Peyer's patch (tissue), 4 donors: ENCODE measurements at regions not wholly inside any gene's neighbourhood (a gene's known extent, or its start where the extent isn't known, plus 50 kb on each side); places are given as distances from the start of the nearest gene placed in this dataset.

ENCODE experiments used
- CTCF ChIP-seq, 6 experiments: fragments of 450-650 bp in 4 of 6; fragments of 200-600 bp in 2 of 6; sonication (generic) in 1 of 6; IDR thresholded peaks; one replicate each; pipeline ENCODE4 v1.5.1; 2017 to 2019; ENCODE audit warnings: antibody characterized with exemption in 6 of 6, mild to moderate bottlenecking in 3 of 6, moderate library complexity in 1 of 6
- POLR2A ChIP-seq, 2 donors: fragments of 450-650 bp; IDR thresholded peaks; one replicate each; pipeline ENCODE4 v1.5.1; 2017; ENCODE audit warnings: antibody characterized with exemption in 2 of 2, mild to moderate bottlenecking in 2 of 2, moderate library complexity in 2 of 2

DNA sequence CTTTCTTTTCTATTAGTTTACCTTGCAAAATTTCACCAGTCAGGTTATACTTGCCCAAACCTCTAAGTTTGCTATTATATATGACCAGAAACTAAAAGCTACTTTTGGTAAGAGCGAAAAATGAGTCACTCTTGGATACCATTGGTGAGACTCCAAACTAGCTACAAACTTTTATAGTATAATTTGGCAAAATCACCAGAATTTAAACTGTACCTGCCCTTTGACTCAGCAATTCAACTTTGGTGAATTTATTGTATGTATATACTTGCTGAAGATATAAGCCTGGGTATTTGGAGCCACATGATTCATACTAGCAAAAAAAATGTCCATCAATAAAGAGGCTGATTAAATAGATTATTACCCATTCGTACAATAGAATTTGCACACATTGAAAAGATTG, 178.7 kb upstream of the STEAP1 start:
- TF ChIP-seq POLR2A (IDR thresholded peaks at IDR 0.05) (no peak), CTCF (IDR thresholded peaks at IDR 0.05) (no peak)
